Gastroesophageal sphincter (tissue), 4 donors: ENCODE measurements at regions not wholly inside any gene's neighbourhood (a gene's known extent, or its start where the extent isn't known, plus 50 kb on each side); places are given as distances from the start of the nearest gene placed in this dataset.

ENCODE experiments used
- ATAC-seq: fragments of 150-250 bp; one replicate; pipeline ENCODE4 v1.9.1; 2016; ENCODE audit warnings: mild to moderate bottlenecking, moderate library complexity
- H3K27ac ChIP-seq, 4 donors: fragments of 200-600 bp; sonication (generic) in 3 of 4; 1 replicate in 3 of 4; 2 replicates in 1 of 4; pipeline ENCODE4 v1.5.1; 2016 to 2019
- H3K27me3 ChIP-seq: fragments of 200-600 bp; sonication (generic); one replicate; pipeline ENCODE4 v1.5.1; 2019
- H3K36me3 ChIP-seq, 2 donors: fragments of 200-600 bp; sonication (generic); one replicate each; pipeline ENCODE4 v1.5.1; 2019; ENCODE audit warnings: control low read depth in 1 of 2
- H3K4me1 ChIP-seq, 3 donors: fragments of 200-600 bp; sonication (generic); 1 replicate in 2 of 3; 2 replicates in 1 of 3; pipeline ENCODE4 v1.5.1; 2016 to 2019; ENCODE audit warnings: control low read depth in 2 of 3
- H3K4me3 ChIP-seq, 2 donors: fragments of 200-600 bp; sonication (generic); one replicate each; pipeline ENCODE4 v1.5.1; 2019; ENCODE audit warnings: mild to moderate bottlenecking in 1 of 2, moderate library complexity in 1 of 2
- H3K9me3 ChIP-seq, 3 donors: fragments of 200-600 bp; sonication (generic); one replicate each; pipeline ENCODE4 v1.5.1; 2017 to 2019; ENCODE audit warnings: control low read depth in 2 of 3
- EP300 ChIP-seq: sonication (generic); formaldehyde crosslinking; IDR thresholded peaks from one replicate; pipeline ENCODE4 v1.6.1; 2017; ENCODE audit warnings: antibody characterized with exemption, mild to moderate bottlenecking
- POLR2A ChIP-seq, 2 donors: fragments of 450-650 bp; IDR thresholded peaks; one replicate each; pipeline ENCODE4 v1.6.1; 2017; ENCODE audit warnings: antibody characterized with exemption in 2 of 2, mild to moderate bottlenecking in 2 of 2, moderate library complexity in 1 of 2
- POLR2AphosphoS5 ChIP-seq: sonication (generic); formaldehyde crosslinking; IDR thresholded peaks from one replicate; pipeline ENCODE4 v1.6.1; 2017; ENCODE audit warnings: antibody characterized with exemption
- WGBS, 2 donors: methylation state at CpG; one replicate each; pipeline ENCODE4 v1.1.5; 2018; ENCODE audit warnings: low coverage in 1 of 2; 5-methylcytosine and 5-hydroxymethylcytosine counted together
- TF ChIP-seq, protein P1 (sequence below), 4 experiments: fragments of 200-600 bp in 2 of 4; fragments of 450-650 bp in 2 of 4; sonication (generic) in 1 of 4; IDR thresholded peaks; one replicate each; pipeline ENCODE4 v1.5.1; 2017 to 2019; ENCODE audit warnings: antibody characterized with exemption in 4 of 4, mild to moderate bottlenecking in 2 of 4, moderate library complexity in 2 of 4

DNA sequence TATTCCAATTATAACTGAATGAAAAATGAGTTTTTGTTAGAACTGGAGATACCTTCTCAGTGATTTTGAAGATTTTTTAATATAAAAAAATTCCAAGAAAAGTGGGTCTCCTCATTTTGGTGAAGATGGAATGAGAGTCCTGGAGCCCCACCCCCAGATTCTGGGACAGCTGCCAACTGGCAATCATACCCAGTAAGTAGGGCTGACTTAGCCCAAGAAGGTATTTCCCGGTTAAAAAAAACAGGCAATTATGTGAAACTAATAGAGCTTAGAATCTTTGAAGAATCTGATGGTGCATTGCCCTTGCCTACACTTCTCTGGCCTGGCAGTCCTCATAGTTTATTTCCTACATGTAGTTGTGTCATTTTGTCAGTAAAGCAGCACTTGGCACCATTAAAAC lies 52.8 kb upstream of the VWDE start:
- 50% methylated on average over 1 of the region's 1 CpG; no CpG with 5 or more reads in 1 of the 2 donors for WGBS, 2 donors
- TF ChIP-seq POLR2A (IDR thresholded peaks at IDR 0.05): no peak
- TF ChIP-seq EP300: no peak
- no peak for TF ChIP-seq POLR2AphosphoS5
- no peak overlapping the region for H3K27ac ChIP-seq
- no peaks in the 10 kb centered on the region for H3K4me1 ChIP-seq
- H3K9me3 ChIP-seq: no peaks in the 10 kb centered on the region
- H3K36me3 ChIP-seq: no peaks in the 10 kb centered on the region
- no peaks in the 10 kb centered on the region for H3K27me3 ChIP-seq
- no peak overlapping the region for H3K4me3 ChIP-seq
- no peak for ATAC-seq

DNA sequence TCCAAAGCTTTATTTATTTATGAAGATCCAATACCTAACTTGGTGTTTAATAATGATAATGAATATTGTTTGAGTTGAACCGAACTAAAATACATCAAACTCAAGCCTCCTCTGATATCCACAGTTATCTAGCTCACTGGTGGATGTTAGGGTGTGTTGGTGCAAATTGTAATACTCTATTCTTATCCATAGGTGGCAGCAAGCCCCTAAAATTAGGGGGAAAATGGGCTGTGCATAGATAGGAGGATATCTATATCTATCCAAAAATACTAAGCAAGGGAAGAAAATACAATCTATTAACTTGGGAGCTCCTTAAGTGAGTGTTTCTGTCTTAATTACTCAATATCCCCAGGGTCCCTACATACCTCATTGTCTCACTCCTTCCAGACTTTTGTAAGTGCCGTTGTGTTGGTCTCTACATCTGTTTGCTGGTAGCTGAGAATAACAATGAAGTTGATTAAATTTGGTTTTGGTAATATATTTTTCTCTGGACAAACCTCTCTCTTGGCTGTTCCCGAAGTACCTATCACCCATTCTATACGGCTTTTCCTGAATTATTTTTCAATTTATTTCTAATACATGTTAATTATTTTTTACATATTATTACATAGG lies 55.0 kb upstream of the VWDE start:
- Histone ChIP-seq H3K36me3 (no peaks in the 10 kb centered on the region), H3K9me3 (no peaks in the 10 kb centered on the region), H3K27me3 (no peaks in the 10 kb centered on the region), H3K4me3 (no peak overlapping the region), H3K4me1 (no peaks in the 10 kb centered on the region), H3K27ac (no peak overlapping the region)
- no peak for ATAC-seq
- WGBS, 2 donors: 27 to 34% methylated on average over 4 of the region's 4 CpGs
- TF ChIP-seq POLR2A (IDR thresholded peaks at IDR 0.05): no peak
- TF ChIP-seq, protein P1, sequence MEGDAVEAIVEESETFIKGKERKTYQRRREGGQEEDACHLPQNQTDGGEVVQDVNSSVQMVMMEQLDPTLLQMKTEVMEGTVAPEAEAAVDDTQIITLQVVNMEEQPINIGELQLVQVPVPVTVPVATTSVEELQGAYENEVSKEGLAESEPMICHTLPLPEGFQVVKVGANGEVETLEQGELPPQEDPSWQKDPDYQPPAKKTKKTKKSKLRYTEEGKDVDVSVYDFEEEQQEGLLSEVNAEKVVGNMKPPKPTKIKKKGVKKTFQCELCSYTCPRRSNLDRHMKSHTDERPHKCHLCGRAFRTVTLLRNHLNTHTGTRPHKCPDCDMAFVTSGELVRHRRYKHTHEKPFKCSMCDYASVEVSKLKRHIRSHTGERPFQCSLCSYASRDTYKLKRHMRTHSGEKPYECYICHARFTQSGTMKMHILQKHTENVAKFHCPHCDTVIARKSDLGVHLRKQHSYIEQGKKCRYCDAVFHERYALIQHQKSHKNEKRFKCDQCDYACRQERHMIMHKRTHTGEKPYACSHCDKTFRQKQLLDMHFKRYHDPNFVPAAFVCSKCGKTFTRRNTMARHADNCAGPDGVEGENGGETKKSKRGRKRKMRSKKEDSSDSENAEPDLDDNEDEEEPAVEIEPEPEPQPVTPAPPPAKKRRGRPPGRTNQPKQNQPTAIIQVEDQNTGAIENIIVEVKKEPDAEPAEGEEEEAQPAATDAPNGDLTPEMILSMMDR (IDR thresholded peaks at IDR 0.05): peak in 2 of 4 experiments; percentile 35 to 51

DNA sequence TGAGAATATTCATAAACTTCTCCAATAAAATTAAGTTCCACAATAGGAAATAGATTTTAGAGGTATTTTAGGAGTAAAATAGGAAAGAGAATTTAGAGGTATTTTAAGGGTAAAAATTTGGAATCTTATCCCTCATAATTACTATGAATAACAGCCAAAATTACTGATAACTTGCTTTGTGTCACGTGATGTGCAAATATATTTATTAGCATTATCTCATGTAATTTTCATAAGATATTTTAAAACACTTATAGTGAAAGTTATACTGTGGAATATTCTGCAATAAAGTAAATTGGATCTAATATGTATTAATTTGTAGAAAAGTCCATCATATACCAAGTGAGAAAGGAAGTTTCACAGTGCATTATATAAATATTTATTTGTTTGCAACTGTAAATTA lies 64.2 kb upstream of the VWDE start:
- H3K27ac ChIP-seq: no peak overlapping the region
- no peaks in the 10 kb centered on the region for H3K36me3 ChIP-seq
- no peak overlapping the region for H3K4me3 ChIP-seq
- no peak for ATAC-seq
- H3K9me3 ChIP-seq: no peaks in the 10 kb centered on the region
- no peaks in the 10 kb centered on the region for H3K4me1 ChIP-seq
- no peak for TF ChIP-seq POLR2AphosphoS5
- no peak for TF ChIP-seq EP300
- TF ChIP-seq POLR2A (IDR thresholded peaks at IDR 0.05): no peak
- TF ChIP-seq, protein P1 (IDR thresholded peaks at IDR 0.05): no peak
- H3K27me3 ChIP-seq: no peaks in the 10 kb centered on the region
- 57 to 76% methylated on average over 1 of the region's 1 CpG for WGBS, 2 donors

DNA sequence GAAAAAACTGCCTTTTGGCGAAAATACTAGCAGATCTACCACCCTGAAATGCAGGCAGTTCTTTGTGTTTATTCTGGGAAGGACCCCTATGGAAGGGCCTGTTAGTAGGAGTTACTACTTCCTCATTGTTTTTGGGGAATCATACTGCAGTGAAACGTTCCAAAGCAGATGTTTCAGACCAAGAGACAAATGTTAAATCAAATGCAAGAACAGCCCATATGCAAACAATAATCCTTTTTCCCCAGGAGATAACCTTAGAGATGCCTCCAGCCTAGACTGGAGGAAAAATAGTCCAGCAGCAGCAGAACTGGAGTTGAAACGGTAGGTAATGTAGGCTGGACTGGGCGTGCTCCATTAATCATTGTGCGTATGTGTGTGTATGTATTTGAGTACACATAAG lies 65.9 kb upstream of the VWDE start:
- no peaks in the 10 kb centered on the region for H3K4me1 ChIP-seq
- H3K9me3 ChIP-seq: no peaks in the 10 kb centered on the region
- 65 to 78% methylated on average over 5 of the region's 5 CpGs for WGBS, 2 donors
- no peak for ATAC-seq
- no peaks in the 10 kb centered on the region for H3K36me3 ChIP-seq
- TF ChIP-seq, protein P1 (IDR thresholded peaks at IDR 0.05): no peak
- TF ChIP-seq POLR2A (IDR thresholded peaks at IDR 0.05) (no peak), POLR2AphosphoS5 (no peak), EP300 (no peak)
- no peak overlapping the region for H3K4me3 ChIP-seq
- H3K27me3 ChIP-seq: no peaks in the 10 kb centered on the region
- H3K27ac ChIP-seq: no peak overlapping the region

DNA sequence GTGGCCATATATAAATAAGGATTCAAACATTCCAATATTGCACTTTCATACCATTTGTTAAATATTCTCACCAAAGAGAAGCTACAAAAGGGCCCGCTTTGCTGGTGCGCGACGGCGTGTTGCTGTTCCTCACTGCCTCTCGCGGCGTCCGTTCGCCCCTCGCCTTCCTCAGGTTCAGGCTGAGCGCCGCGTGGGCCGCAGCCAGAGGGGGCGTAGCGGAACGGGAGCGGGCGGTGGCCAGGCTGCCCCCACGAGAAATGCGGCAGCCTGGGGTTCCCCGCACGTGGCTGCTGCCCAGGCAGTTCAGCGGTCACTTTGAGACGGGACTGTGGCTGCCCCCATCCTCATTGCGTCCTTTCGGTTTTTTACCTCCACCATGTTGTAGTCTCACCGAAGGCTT lies 67.3 kb upstream of the VWDE start:
- TF ChIP-seq EP300 (no peak), POLR2AphosphoS5 (no peak), POLR2A (IDR thresholded peaks at IDR 0.05) (no peak)
- TF ChIP-seq, protein P1 (IDR thresholded peaks at IDR 0.05): no peak
- WGBS, 2 donors: 91 to 98% methylated on average over 5 to 13 of the region's 29 CpGs
- ATAC-seq: no peak
- Histone ChIP-seq H3K4me3 (no peak overlapping the region), H3K27me3 (no peaks in the 10 kb centered on the region), H3K9me3 (no peaks in the 10 kb centered on the region), H3K27ac (no peak overlapping the region), H3K36me3 (no peaks in the 10 kb centered on the region), H3K4me1 (no peaks in the 10 kb centered on the region)
